ENCODE measurements at regions not wholly inside any gene's neighbourhood (a gene's known extent, or its start where the extent isn't known, plus 50 kb on each side); places are given as distances from the start of the nearest gene placed in this dataset.
"Not testable (repeated sequence)": the region's sequence is repeated elsewhere in the genome, so short reads cannot be mapped to it uniquely, and the experiment has no call there.

DNA sequence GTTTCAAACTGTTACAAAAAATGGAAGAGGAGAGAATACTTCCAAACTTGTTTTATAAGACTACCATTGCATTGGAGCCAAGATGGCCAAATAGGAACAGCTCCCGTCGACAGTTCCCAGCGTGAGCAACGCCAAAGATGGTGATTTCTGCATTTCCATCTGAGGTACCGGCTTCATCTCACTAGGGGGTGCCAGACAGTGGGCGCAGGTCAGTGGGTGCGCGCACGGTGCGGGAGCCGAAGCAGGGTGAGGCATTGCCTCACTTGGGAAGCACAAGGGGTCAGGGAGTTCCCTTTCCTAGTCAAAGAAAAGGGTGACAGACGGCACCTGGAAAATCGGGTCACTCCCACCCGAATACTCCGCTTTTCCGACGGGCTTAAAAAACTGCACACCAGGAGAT is 149.7 kb upstream of the POF1B start:
- not testable (repeated sequence) for DNase-seq (ENCODE audit: low read depth, low spot score); H3K27me3 Mint-ChIP-seq (ENCODE audit: low read depth)

DNA sequence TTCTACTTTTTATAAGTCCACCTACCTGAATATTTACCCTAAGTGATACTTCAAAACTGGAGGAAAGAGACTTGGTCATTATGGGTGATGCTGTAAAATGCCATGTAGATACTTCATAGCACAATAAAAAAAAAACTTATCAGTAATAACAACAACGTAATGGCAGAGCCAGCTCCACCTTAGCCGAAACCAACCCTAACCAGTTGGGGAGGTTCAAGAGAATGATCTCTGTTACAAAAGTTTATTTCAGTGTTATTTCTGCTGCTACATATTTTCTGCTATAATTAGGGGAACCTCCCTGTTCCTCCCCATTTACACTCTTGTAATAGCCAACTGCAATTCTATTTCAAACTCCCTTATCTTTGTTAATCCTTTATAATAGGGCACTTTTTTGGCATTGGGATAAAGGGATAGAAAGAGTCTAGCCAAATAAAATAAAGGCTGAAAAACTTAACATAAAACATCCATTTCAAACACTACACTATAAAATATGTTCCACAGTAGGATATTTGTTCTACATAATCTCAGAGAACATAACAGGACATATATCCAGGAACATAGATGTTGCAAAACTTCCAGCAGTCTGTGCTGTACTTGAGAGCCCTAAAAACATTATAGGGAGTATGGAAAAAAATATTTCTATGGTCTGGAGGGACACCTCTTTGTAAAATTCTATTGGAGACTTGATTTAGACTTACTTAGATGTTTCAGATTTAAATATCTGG is 138.7 kb upstream of the POF1B start:
- no peak overlapping the region for H3K4me3 Mint-ChIP-seq
- DNase-seq (ENCODE audit: low read depth, low spot score), result no peak
- no peak overlapping the region for H3K27ac Mint-ChIP-seq (ENCODE audit: unreplicated experiment)
- H3K9me3 Mint-ChIP-seq, result peaks cover 3% of the 10 kb centered on the region
- TF ChIP-seq, protein P1, sequence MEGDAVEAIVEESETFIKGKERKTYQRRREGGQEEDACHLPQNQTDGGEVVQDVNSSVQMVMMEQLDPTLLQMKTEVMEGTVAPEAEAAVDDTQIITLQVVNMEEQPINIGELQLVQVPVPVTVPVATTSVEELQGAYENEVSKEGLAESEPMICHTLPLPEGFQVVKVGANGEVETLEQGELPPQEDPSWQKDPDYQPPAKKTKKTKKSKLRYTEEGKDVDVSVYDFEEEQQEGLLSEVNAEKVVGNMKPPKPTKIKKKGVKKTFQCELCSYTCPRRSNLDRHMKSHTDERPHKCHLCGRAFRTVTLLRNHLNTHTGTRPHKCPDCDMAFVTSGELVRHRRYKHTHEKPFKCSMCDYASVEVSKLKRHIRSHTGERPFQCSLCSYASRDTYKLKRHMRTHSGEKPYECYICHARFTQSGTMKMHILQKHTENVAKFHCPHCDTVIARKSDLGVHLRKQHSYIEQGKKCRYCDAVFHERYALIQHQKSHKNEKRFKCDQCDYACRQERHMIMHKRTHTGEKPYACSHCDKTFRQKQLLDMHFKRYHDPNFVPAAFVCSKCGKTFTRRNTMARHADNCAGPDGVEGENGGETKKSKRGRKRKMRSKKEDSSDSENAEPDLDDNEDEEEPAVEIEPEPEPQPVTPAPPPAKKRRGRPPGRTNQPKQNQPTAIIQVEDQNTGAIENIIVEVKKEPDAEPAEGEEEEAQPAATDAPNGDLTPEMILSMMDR (conservative IDR thresholded peaks at IDR 0.05), result no peak
- no peaks in the 10 kb centered on the region for H3K36me3 Mint-ChIP-seq (ENCODE audit: low read depth)
- no peaks in the 10 kb centered on the region for H3K27me3 Mint-ChIP-seq (ENCODE audit: low read depth)
- no peaks in the 10 kb centered on the region for H3K4me1 Mint-ChIP-seq

More for the DNA sequence above, 149.7 kb upstream of the POF1B start:
- TF ChIP-seq, protein P1 (conservative IDR thresholded peaks at IDR 0.05), result peak; percentile 42
- H3K9me3 Mint-ChIP-seq; H3K36me3 Mint-ChIP-seq (ENCODE audit: low read depth); H3K4me1 Mint-ChIP-seq: not testable (repeated sequence)
- Mint-ChIP-seq H3K27ac (ENCODE audit: unreplicated experiment) (peak overlapping the region; percentile 71), H3K4me3 (peak overlapping the region; percentile 77)

DNA sequence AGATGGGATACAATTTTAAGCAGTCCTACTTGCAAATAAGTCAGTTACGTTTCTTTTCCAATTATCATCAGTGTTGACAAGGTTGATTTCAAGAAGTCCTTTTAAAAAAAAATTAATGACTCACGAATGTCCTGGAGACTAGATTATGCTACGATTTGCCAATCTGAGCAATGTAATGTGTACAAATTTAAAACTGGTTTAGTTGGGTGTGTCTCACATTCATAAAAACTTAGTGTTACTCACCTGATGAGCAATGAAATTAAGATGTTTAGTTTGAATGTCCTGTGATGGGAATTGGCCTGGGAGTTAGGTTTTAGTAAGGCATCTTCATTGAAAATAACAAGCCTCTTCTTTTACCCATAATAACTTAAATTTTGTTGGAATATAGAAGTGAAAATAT is 136.7 kb upstream of the POF1B start:
- Mint-ChIP-seq H3K4me1 (no peaks in the 10 kb centered on the region), H3K4me3 (no peak overlapping the region), H3K27ac (ENCODE audit: unreplicated experiment) (no peak overlapping the region), H3K36me3 (ENCODE audit: low read depth) (no peaks in the 10 kb centered on the region), H3K9me3 (peaks cover 3% of the 10 kb centered on the region), H3K27me3 (ENCODE audit: low read depth) (no peaks in the 10 kb centered on the region)
- TF ChIP-seq, protein P1 (conservative IDR thresholded peaks at IDR 0.05), result no peak
- DNase-seq (ENCODE audit: low read depth, low spot score), result no peak

DNA sequence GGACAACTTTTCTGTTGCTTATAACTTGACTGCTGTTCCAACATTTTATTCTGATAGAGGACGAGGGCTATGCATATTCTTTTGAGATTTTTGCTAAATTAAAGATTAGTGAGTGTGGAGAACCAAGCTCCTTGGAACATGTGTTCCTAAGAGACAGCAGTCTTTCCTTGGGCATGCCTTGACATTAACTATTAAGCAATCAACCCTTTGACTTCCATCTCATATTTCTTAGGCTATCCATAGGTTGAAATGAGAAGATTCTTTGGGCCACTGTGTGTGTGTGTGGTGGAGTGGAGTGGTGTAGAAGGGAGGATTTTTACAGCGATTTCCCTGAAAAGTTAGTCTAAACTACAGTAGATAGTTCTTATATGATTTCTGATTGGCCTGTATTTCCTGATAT is 127.4 kb upstream of the POF1B start:
- no peak overlapping the region for H3K27ac Mint-ChIP-seq (ENCODE audit: unreplicated experiment)
- H3K36me3 Mint-ChIP-seq (ENCODE audit: low read depth), result no peaks in the 10 kb centered on the region
- no peak for DNase-seq (ENCODE audit: low read depth, low spot score)
- H3K4me1 Mint-ChIP-seq, result no peaks in the 10 kb centered on the region
- H3K4me3 Mint-ChIP-seq, result no peak overlapping the region
- no peaks in the 10 kb centered on the region for H3K27me3 Mint-ChIP-seq (ENCODE audit: low read depth)
- peaks cover 2% of the 10 kb centered on the region for H3K9me3 Mint-ChIP-seq
- TF ChIP-seq, protein P1 (conservative IDR thresholded peaks at IDR 0.05), result no peak

DNA sequence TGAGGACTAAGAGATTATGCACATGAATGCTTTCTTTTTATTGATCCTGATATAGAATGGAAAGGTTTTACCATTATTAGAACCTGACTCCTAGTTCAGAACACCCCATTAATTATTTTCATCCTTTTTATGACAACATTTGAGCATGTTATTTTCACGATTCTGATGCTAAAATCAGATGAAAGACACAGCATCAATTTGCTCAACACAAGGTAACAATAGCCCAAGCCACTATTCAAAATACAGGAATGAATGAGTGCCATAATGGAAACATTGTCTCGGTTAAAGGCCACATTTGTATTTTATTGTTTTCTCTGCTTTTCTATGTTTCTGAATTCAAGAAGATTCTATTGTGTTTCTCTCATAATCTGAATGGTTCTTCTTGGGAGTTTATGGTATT is 126.3 kb upstream of the POF1B start:
- H3K9me3 Mint-ChIP-seq, result peaks cover 2% of the 10 kb centered on the region

More for the DNA sequence above, 126.3 kb upstream of the POF1B start:
- Mint-ChIP-seq H3K36me3 (ENCODE audit: low read depth) (no peaks in the 10 kb centered on the region), H3K27ac (ENCODE audit: unreplicated experiment) (no peak overlapping the region), H3K4me3 (no peak overlapping the region), H3K27me3 (ENCODE audit: low read depth) (no peaks in the 10 kb centered on the region), H3K4me1 (no peaks in the 10 kb centered on the region)
- DNase-seq (ENCODE audit: low read depth, low spot score), result no peak
- TF ChIP-seq, protein P1 (conservative IDR thresholded peaks at IDR 0.05), result no peak

All from neural crest cell (in vitro differentiated cells).